Mammary epithelial cell (primary cell): ENCODE measurements at regions not wholly inside any gene's neighbourhood (a gene's known extent, or its start where the extent isn't known, plus 50 kb on each side); places are given as distances from the start of the nearest gene placed in this dataset.

Source experiments
- EZH2 ChIP-seq: IDR thresholded peaks from 2 replicates; pipeline ENCODE4 v1.6.1; 2012; ENCODE audit warnings: low read length, inconsistent platforms, borderline replicate concordance
- TF ChIP-seq, protein P1 (sequence below), 2 donors: IDR thresholded peaks in 1 of 2; conservative IDR thresholded peaks in 1 of 2; 2 replicates each; pipeline ENCODE4 v1.5.1; 2011 to 2012; ENCODE audit warnings: inconsistent platforms in 2 of 2, low read length in 2 of 2, mild to moderate bottlenecking in 2 of 2, control low read depth in 1 of 2, low read depth in 1 of 2; ENCODE audit not compliant: insufficient read depth in 1 of 2; ENCODE audit errors: extremely low read depth in 1 of 2

- TF ChIP-seq, protein P1, sequence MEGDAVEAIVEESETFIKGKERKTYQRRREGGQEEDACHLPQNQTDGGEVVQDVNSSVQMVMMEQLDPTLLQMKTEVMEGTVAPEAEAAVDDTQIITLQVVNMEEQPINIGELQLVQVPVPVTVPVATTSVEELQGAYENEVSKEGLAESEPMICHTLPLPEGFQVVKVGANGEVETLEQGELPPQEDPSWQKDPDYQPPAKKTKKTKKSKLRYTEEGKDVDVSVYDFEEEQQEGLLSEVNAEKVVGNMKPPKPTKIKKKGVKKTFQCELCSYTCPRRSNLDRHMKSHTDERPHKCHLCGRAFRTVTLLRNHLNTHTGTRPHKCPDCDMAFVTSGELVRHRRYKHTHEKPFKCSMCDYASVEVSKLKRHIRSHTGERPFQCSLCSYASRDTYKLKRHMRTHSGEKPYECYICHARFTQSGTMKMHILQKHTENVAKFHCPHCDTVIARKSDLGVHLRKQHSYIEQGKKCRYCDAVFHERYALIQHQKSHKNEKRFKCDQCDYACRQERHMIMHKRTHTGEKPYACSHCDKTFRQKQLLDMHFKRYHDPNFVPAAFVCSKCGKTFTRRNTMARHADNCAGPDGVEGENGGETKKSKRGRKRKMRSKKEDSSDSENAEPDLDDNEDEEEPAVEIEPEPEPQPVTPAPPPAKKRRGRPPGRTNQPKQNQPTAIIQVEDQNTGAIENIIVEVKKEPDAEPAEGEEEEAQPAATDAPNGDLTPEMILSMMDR (conservative IDR thresholded peaks at IDR 0.05 in 1 of 2, IDR thresholded peaks at IDR 0.05 in 1 of 2; ENCODE audit: extremely low read depth in 1 of 2, insufficient read depth in 1 of 2, low read depth in 1 of 2, low read length in 2 of 2) = no peak
- no peak for TF ChIP-seq EZH2
Measured at GRCh38 chr5:124546643-124547042, 199.8 kb downstream of the ZNF608 start.
